ENCODE measurements at regions not wholly inside any gene's neighbourhood (a gene's known extent, or its start where the extent isn't known, plus 50 kb on each side); places are given as distances from the start of the nearest gene placed in this dataset.

- H3K9me3 Mint-ChIP-seq: peaks cover 0 to 14% (median 0%) of the 10 kb centered on the region in 7 donors
- no peak for TF ChIP-seq CTCF (IDR thresholded peaks at IDR 0.05)
- intact Hi-C loops (cut with micrococcal nuclease): no loop called here
- peaks cover 0 to 2% (median 1%) of the 10 kb centered on the region in 3 donors for H3K27me3 Mint-ChIP-seq (ENCODE audit: low read depth in 3 of 3)
- H3K36me3 ChIP-seq (replicated peaks in 1 of 2; ENCODE audit: control insufficient read depth in 1 of 2, insufficient read depth in 2 of 2, low read length in 2 of 2): no peaks in the 10 kb centered on the region
- H3K4me3 Mint-ChIP-seq: no peak overlapping the region
- H3K4me1 ChIP-seq (ENCODE audit: control insufficient read depth in 1 of 2, insufficient read depth in 2 of 2, low read length in 2 of 2): no peaks in the 10 kb centered on the region
- no peak overlapping the region for H2AFZ ChIP-seq (ENCODE audit: insufficient read depth, low read depth, low read length, poor library complexity, severe bottlenecking)
- no CpG with 5 or more reads among the region's 2 CpGs for WGBS (ENCODE audit: insufficient coverage)
- no peak overlapping the region for H3K27ac ChIP-seq (ENCODE audit: low read depth in 1 of 2, low read length in 2 of 2)
- H3K27me3 ChIP-seq (ENCODE audit: control insufficient read depth in 2 of 2, insufficient read depth in 2 of 2, low read length in 2 of 2): no peaks in the 10 kb centered on the region
- DNase-seq: no peak
- H3K27ac Mint-ChIP-seq: no peak overlapping the region
- no peak overlapping the region for H3K9ac ChIP-seq (ENCODE audit: insufficient read depth, low read length, poor library complexity, severe bottlenecking)
- H3K4me2 ChIP-seq (replicated peaks; ENCODE audit: extremely low read depth, low read length, poor library complexity, severe bottlenecking): no peak overlapping the region
- no peaks in the 10 kb centered on the region for H4K20me1 ChIP-seq (ENCODE audit: insufficient read depth, low read length)
- no peaks in the 10 kb centered on the region for H3K36me3 Mint-ChIP-seq
- no peaks in the 10 kb centered on the region for H3K79me2 ChIP-seq (ENCODE audit: insufficient read depth, low read length)
- no peaks in the 10 kb centered on the region for H3K4me1 Mint-ChIP-seq
- no peak overlapping the region for H3K4me3 ChIP-seq (replicated peaks in 1 of 3; ENCODE audit: low read depth in 2 of 3, low read length in 3 of 3)
- no peaks in the 10 kb centered on the region for H3K9me3 ChIP-seq (replicated peaks in 1 of 2; ENCODE audit: control insufficient read depth in 1 of 2, insufficient read depth in 1 of 2, low read length in 2 of 2)
These were observed 141.2 kb downstream of the LRATD1 start for GRCh38 chr2:14773696-14774095.

- Histone ChIP-seq H3K27me3 (ENCODE audit: control insufficient read depth in 2 of 2, insufficient read depth in 2 of 2, low read length in 2 of 2) (no peaks in the 10 kb centered on the region), H3K36me3 (replicated peaks in 1 of 2; ENCODE audit: control insufficient read depth in 1 of 2, insufficient read depth in 2 of 2, low read length in 2 of 2) (no peaks in the 10 kb centered on the region), H3K9ac (ENCODE audit: insufficient read depth, low read length, poor library complexity, severe bottlenecking) (no peak overlapping the region), H3K4me1 (ENCODE audit: control insufficient read depth in 1 of 2, insufficient read depth in 2 of 2, low read length in 2 of 2) (no peaks in the 10 kb centered on the region), H3K4me2 (replicated peaks; ENCODE audit: extremely low read depth, low read length, poor library complexity, severe bottlenecking) (no peak overlapping the region), H3K79me2 (ENCODE audit: insufficient read depth, low read length) (no peaks in the 10 kb centered on the region), H2AFZ (ENCODE audit: insufficient read depth, low read depth, low read length, poor library complexity, severe bottlenecking) (no peak overlapping the region), H3K9me3 (replicated peaks in 1 of 2; ENCODE audit: control insufficient read depth in 1 of 2, insufficient read depth in 1 of 2, low read length in 2 of 2) (peaks cover 0 to 3% of the 10 kb centered on the region in 2 donors), H3K27ac (ENCODE audit: low read depth in 1 of 2, low read length in 2 of 2) (no peak overlapping the region), H4K20me1 (ENCODE audit: insufficient read depth, low read length) (no peaks in the 10 kb centered on the region), H3K4me3 (replicated peaks in 1 of 3; ENCODE audit: low read depth in 2 of 3, low read length in 3 of 3) (no peak overlapping the region)
- no peak for TF ChIP-seq CTCF (IDR thresholded peaks at IDR 0.05)
- Mint-ChIP-seq H3K9me3 (peaks cover 0 to 14% (median 0%) of the 10 kb centered on the region in 7 donors), H3K36me3 (no peaks in the 10 kb centered on the region), H3K4me1 (no peaks in the 10 kb centered on the region), H3K27ac (no peak overlapping the region), H3K4me3 (no peak overlapping the region), H3K27me3 (ENCODE audit: low read depth in 3 of 3) (peaks cover 0 to 2% (median 1%) of the 10 kb centered on the region in 3 donors)
- DNase-seq: no peak
- intact Hi-C loops (cut with micrococcal nuclease): no loop called here
- 86% methylated on average over 5 of the region's 5 CpGs for WGBS (ENCODE audit: insufficient coverage)
These were observed 142.0 kb downstream of the LRATD1 start for GRCh38 chr2:14774436-14774968.
